ENCODE measurements at regions not wholly inside any gene's neighbourhood (a gene's known extent, or its start where the extent isn't known, plus 50 kb on each side); places are given as distances from the start of the nearest gene placed in this dataset.

DNA sequence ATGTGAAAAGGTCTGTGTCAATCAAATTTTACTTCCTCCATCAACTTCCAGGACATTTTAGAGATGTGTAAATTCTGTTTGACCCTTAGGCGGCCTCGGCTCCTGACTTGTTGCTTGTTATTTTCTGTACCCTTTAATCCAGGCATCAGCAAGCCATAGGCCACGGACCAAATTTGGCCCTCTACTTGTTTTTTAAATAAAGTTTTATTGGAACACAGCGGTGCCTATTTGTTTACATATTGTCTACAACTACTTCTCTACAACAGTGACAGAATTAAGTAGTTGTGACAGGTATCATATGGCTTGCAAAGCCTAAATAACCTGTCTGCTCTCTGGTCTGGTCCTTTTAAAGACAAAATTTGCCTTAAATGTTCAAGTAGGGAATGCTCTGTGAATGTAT is 132.1 kb downstream of the AACS start:
- Mint-ChIP-seq H3K9me3 (no peaks in the 10 kb centered on the region), H3K27me3 (ENCODE audit: low read depth in 2 of 2) (peaks cover 45 to 59% of the 10 kb centered on the region in 2 donors), H3K36me3 (no peaks in the 10 kb centered on the region), H3K4me1 (no peaks in the 10 kb centered on the region), H3K27ac (no peak overlapping the region), H3K4me3 (no peak overlapping the region)
- Histone ChIP-seq H3K36me3 (ENCODE audit: control insufficient read depth, insufficient read depth, low read length) (no peaks in the 10 kb centered on the region), H3K27ac (ENCODE audit: low read length) (no peak overlapping the region), H3K4me1 (ENCODE audit: control insufficient read depth, insufficient read depth, low read length) (no peaks in the 10 kb centered on the region), H3K4me3 (ENCODE audit: low read length) (no peak overlapping the region), H3K27me3 (ENCODE audit: control insufficient read depth, insufficient read depth, low read length) (no peaks in the 10 kb centered on the region), H3K9me3 (ENCODE audit: control insufficient read depth, insufficient read depth, low read length) (no peaks in the 10 kb centered on the region)
- ATAC-seq (no peak), DNase-seq (no peak)
- 89% methylated on average over 4 of the region's 4 CpGs for WGBS (ENCODE audit: insufficient coverage)
- intact Hi-C loops (cut with micrococcal nuclease) = no loop called here
- TF ChIP-seq, protein P1, sequence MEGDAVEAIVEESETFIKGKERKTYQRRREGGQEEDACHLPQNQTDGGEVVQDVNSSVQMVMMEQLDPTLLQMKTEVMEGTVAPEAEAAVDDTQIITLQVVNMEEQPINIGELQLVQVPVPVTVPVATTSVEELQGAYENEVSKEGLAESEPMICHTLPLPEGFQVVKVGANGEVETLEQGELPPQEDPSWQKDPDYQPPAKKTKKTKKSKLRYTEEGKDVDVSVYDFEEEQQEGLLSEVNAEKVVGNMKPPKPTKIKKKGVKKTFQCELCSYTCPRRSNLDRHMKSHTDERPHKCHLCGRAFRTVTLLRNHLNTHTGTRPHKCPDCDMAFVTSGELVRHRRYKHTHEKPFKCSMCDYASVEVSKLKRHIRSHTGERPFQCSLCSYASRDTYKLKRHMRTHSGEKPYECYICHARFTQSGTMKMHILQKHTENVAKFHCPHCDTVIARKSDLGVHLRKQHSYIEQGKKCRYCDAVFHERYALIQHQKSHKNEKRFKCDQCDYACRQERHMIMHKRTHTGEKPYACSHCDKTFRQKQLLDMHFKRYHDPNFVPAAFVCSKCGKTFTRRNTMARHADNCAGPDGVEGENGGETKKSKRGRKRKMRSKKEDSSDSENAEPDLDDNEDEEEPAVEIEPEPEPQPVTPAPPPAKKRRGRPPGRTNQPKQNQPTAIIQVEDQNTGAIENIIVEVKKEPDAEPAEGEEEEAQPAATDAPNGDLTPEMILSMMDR (IDR thresholded peaks at IDR 0.05) = no peak

DNA sequence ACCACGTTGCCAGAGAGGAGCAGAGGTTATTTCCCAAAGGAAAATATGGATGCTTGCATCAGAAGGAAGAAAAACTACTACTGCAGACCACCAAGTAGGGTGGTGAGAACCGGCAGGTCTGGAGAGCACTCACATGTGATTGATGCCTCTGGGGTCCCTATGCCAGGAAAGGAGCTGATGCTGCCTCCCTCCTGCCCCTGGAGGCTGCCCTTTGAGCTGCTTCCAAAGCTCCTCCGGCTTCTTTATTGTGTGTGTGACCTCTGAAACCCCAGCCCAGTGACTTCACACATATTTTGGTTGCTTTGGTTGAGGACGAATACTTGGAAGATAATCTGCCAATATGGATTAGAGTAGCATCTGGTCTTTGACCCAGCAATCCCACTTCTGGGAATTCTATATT is 133.4 kb downstream of the AACS start:
- no peak overlapping the region for H3K4me3 ChIP-seq (ENCODE audit: low read length)
- H3K36me3 Mint-ChIP-seq = no peaks in the 10 kb centered on the region
- H3K27ac ChIP-seq (ENCODE audit: low read length) = no peak overlapping the region
- 51% methylated on average over 4 of the region's 4 CpGs for WGBS (ENCODE audit: insufficient coverage)
- no peaks in the 10 kb centered on the region for H3K36me3 ChIP-seq (ENCODE audit: control insufficient read depth, insufficient read depth, low read length)
- TF ChIP-seq, protein P1 (IDR thresholded peaks at IDR 0.05) = no peak
- H3K4me3 Mint-ChIP-seq = no peak overlapping the region
- H3K4me1 Mint-ChIP-seq = no peaks in the 10 kb centered on the region
- no peaks in the 10 kb centered on the region for H3K9me3 Mint-ChIP-seq
- intact Hi-C loops (cut with micrococcal nuclease) = no loop called here
- no peaks in the 10 kb centered on the region for H3K9me3 ChIP-seq (ENCODE audit: control insufficient read depth, insufficient read depth, low read length)
- peaks cover 34 to 46% of the 10 kb centered on the region in 2 donors for H3K27me3 Mint-ChIP-seq (ENCODE audit: low read depth in 2 of 2)
- H3K27me3 ChIP-seq (ENCODE audit: control insufficient read depth, insufficient read depth, low read length) = no peaks in the 10 kb centered on the region
- ATAC-seq = no peak
- H3K4me1 ChIP-seq (ENCODE audit: control insufficient read depth, insufficient read depth, low read length) = no peaks in the 10 kb centered on the region
- DNase-seq = no peak
- H3K27ac Mint-ChIP-seq = no peak overlapping the region

DNA sequence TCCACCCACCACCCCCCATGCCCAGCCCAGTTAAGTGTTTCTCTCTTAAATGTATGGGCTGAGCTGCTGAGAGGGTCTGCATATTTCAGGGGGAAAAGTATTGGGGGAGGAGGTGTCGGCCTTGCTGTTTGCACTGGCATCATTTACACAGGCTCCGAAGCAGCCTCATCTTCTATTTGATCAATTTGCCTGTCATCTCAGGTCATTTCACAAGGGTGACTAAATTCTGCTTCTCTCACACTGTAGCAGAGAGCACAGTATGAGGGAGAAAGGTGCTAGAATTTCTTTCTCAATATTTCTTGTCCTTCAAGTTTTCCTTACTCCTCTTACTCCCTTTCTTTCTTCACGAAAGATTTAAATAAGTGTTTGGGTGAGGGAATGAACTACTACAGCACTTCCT is 135.9 kb downstream of the AACS start:
- Mint-ChIP-seq H3K36me3 (no peaks in the 10 kb centered on the region), H3K9me3 (no peaks in the 10 kb centered on the region), H3K27ac (no peak overlapping the region), H3K27me3 (ENCODE audit: low read depth in 2 of 2) (peaks cover 17 to 37% of the 10 kb centered on the region in 2 donors), H3K4me1 (no peaks in the 10 kb centered on the region), H3K4me3 (no peak overlapping the region)
- 71% methylated on average over 2 of the region's 3 CpGs for WGBS (ENCODE audit: insufficient coverage)
- intact Hi-C loops (cut with micrococcal nuclease) = no loop called here
- H3K27me3 ChIP-seq (ENCODE audit: control insufficient read depth, insufficient read depth, low read length) = no peaks in the 10 kb centered on the region
- no peak overlapping the region for H3K4me3 ChIP-seq (ENCODE audit: low read length)
- DNase-seq = no peak
- no peak overlapping the region for H3K27ac ChIP-seq (ENCODE audit: low read length)
- H3K4me1 ChIP-seq (ENCODE audit: control insufficient read depth, insufficient read depth, low read length) = no peaks in the 10 kb centered on the region
- TF ChIP-seq, protein P1 (IDR thresholded peaks at IDR 0.05) = no peak
- no peak for ATAC-seq
- no peaks in the 10 kb centered on the region for H3K36me3 ChIP-seq (ENCODE audit: control insufficient read depth, insufficient read depth, low read length)
- no peaks in the 10 kb centered on the region for H3K9me3 ChIP-seq (ENCODE audit: control insufficient read depth, insufficient read depth, low read length)

DNA sequence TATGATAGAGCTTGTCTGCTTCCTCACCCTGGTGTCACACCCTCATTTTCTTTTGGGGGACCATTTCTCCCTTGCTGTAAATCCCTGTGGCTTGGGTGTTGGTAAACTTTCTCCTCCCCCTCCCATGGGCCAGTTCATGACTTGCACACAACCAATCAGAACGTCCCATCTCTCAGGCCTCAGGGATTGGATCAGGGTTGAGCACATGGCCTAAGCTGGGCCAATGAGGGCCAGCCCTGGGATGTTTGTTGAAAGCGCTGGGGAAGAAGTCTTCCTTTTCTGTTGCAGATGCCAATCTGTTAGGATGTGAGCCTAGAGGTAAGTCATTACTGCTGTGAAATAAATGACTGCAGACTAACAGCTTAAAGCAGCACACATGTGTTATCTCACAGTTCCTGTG is 136.7 kb downstream of the AACS start:
- Histone ChIP-seq H3K36me3 (ENCODE audit: control insufficient read depth, insufficient read depth, low read length) (no peaks in the 10 kb centered on the region), H3K27ac (ENCODE audit: low read length) (no peak overlapping the region), H3K4me1 (ENCODE audit: control insufficient read depth, insufficient read depth, low read length) (no peaks in the 10 kb centered on the region), H3K4me3 (ENCODE audit: low read length) (no peak overlapping the region), H3K27me3 (ENCODE audit: control insufficient read depth, insufficient read depth, low read length) (no peaks in the 10 kb centered on the region), H3K9me3 (ENCODE audit: control insufficient read depth, insufficient read depth, low read length) (no peaks in the 10 kb centered on the region)
- intact Hi-C loops (cut with micrococcal nuclease) = no loop called here
- WGBS (ENCODE audit: insufficient coverage) = 81% methylated on average over 2 of the region's 2 CpGs
- TF ChIP-seq, protein P1 (IDR thresholded peaks at IDR 0.05) = no peak
- no peak for DNase-seq
- Mint-ChIP-seq H3K27ac (no peak overlapping the region), H3K4me3 (no peak overlapping the region), H3K27me3 (ENCODE audit: low read depth in 2 of 2) (peaks cover 12 to 36% of the 10 kb centered on the region in 2 donors), H3K9me3 (no peaks in the 10 kb centered on the region), H3K36me3 (no peaks in the 10 kb centered on the region), H3K4me1 (no peaks in the 10 kb centered on the region)
- ATAC-seq = no peak

Data from natural killer cell (primary cell).